Liver (tissue), 3 donors: ENCODE measurements at regions not wholly inside any gene's neighbourhood (a gene's known extent, or its start where the extent isn't known, plus 50 kb on each side); places are given as distances from the start of the nearest gene placed in this dataset.

Experiments
- CTCF ChIP-seq: fragments of 150-350 bp; IDR thresholded peaks from 2 replicates; pipeline ENCODE4 v1.5.1; 2017; ENCODE audit warnings: improper control_type of control experiment, low read depth, low read length; ENCODE audit not compliant: missing input control
- EGR1 ChIP-seq, 2 donors: IDR thresholded peaks; 2 replicates each; pipeline ENCODE4 v1.6.1; 2016 to 2018; ENCODE audit warnings: antibody characterized with exemption in 2 of 2, low read depth in 2 of 2
- GABPA ChIP-seq, 2 donors: IDR thresholded peaks in 1 of 2; conservative IDR thresholded peaks in 1 of 2; 2 replicates each; pipeline ENCODE4 v1.6.1; 2016; ENCODE audit warnings: antibody characterized with exemption in 2 of 2, mild to moderate bottlenecking in 1 of 2, moderate library complexity in 1 of 2
- JUND ChIP-seq, 2 donors: IDR thresholded peaks; 2 replicates each; pipeline ENCODE4 v1.6.1; 2016; ENCODE audit warnings: antibody characterized with exemption in 2 of 2
- RAD21 ChIP-seq, 2 donors: IDR thresholded peaks; 2 replicates each; pipeline ENCODE4 v1.6.1; 2016; ENCODE audit warnings: antibody characterized with exemption in 2 of 2, mild to moderate bottlenecking in 2 of 2
- REST ChIP-seq: IDR thresholded peaks from 2 replicates; pipeline ENCODE4 v1.6.1; 2016; ENCODE audit warnings: antibody characterized with exemption, mild to moderate bottlenecking
- RXRA ChIP-seq, 2 donors: IDR thresholded peaks; 2 replicates each; pipeline ENCODE4 v1.6.1; 2017 to 2018; ENCODE audit warnings: antibody characterized with exemption in 2 of 2, mild to moderate bottlenecking in 1 of 2
- SP1 ChIP-seq: IDR thresholded peaks from 2 replicates; pipeline ENCODE4 v1.6.1; 2018; ENCODE audit warnings: antibody characterized with exemption, mild to moderate bottlenecking
- TAF1 ChIP-seq: conservative IDR thresholded peaks from 2 replicates; pipeline ENCODE4 v1.6.1; 2016; ENCODE audit warnings: antibody characterized with exemption, mild to moderate bottlenecking
- YY1 ChIP-seq: IDR thresholded peaks from 2 replicates; pipeline ENCODE4 v1.6.1; 2016; ENCODE audit warnings: antibody characterized with exemption, mild to moderate bottlenecking
- ZBTB33 ChIP-seq: IDR thresholded peaks from 2 replicates; pipeline ENCODE4 v1.6.1; 2016; ENCODE audit warnings: antibody characterized with exemption
- TF ChIP-seq, protein P1 (sequence below): IDR thresholded peaks from 2 replicates; pipeline ENCODE4 v1.6.1; 2016; ENCODE audit warnings: antibody characterized with exemption
- donor health status: healthy.
- donor health status: healthy.

GRCh38 chr4:27716693-27717430, 856.2 kb downstream of the STIM2 start:
- TF ChIP-seq, protein P1, sequence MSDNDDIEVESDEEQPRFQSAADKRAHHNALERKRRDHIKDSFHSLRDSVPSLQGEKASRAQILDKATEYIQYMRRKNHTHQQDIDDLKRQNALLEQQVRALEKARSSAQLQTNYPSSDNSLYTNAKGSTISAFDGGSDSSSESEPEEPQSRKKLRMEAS = no peak
- TF ChIP-seq TAF1 (no peak), CTCF (no peak), REST (no peak), RAD21 (IDR thresholded peaks at IDR 0.05) (peak; percentile 11 to 13), JUND (IDR thresholded peaks at IDR 0.05) (no peak), EGR1 (IDR thresholded peaks at IDR 0.05; ENCODE audit: low read depth in 2 of 2) (no peak), YY1 (no peak), SP1 (no peak), ZBTB33 (no peak), RXRA (IDR thresholded peaks at IDR 0.05) (no peak), GABPA (IDR thresholded peaks at IDR 0.05 in 1 of 2, conservative IDR thresholded peaks at IDR 0.05 in 1 of 2) (no peak)
